Fibroblast of the aortic adventitia (primary cell): ENCODE measurements at regions not wholly inside any gene's neighbourhood (a gene's known extent, or its start where the extent isn't known, plus 50 kb on each side); places are given as distances from the start of the nearest gene placed in this dataset.

ENCODE experiments used
- DNase-seq: peaks from one replicate; pipeline ENCODE4 v3.0.0-alpha.2; 2010; ENCODE audit warnings: low read depth
- H3K4me3 ChIP-seq: 2 replicates; pipeline ENCODE4 v1.5.1; 2011; ENCODE audit warnings: low read depth, mild to moderate bottlenecking, control low read depth, low read length, moderate library complexity
- CTCF ChIP-seq: IDR thresholded peaks from 2 replicates; pipeline ENCODE4 v1.5.1; 2011; ENCODE audit warnings: mild to moderate bottlenecking, low read length, control low read depth, inconsistent platforms; ENCODE audit not compliant: insufficient read depth

- no peak overlapping the region for H3K4me3 ChIP-seq
- DNase-seq, result no peak
- no peak for TF ChIP-seq CTCF
These were observed 76.5 kb upstream of the B3GAT1 start for GRCh38 chr11:134488512-134488911.

GRCh38 chr11:134487696-134488095, 75.7 kb upstream of the B3GAT1 start:
- DNase-seq, result no peak

GRCh38 chr11:134486704-134487103, 74.7 kb upstream of the B3GAT1 start:
- H3K4me3 ChIP-seq, result no peak overlapping the region
- no peak for DNase-seq
- no peak for TF ChIP-seq CTCF

More at GRCh38 chr11:134487696-134488095, 75.7 kb upstream of the B3GAT1 start:
- H3K4me3 ChIP-seq, result no peak overlapping the region
- TF ChIP-seq CTCF, result no peak

GRCh38 chr11:134486106-134486505, 74.1 kb upstream of the B3GAT1 start:
- DNase-seq, result no peak
- no peak for TF ChIP-seq CTCF

GRCh38 chr11:134485316-134485715, 73.3 kb upstream of the B3GAT1 start:
- TF ChIP-seq CTCF, result no peak
- H3K4me3 ChIP-seq, result no peak overlapping the region
- DNase-seq, result no peak

More at GRCh38 chr11:134486106-134486505, 74.1 kb upstream of the B3GAT1 start:
- no peak overlapping the region for H3K4me3 ChIP-seq

- no peak for DNase-seq
- H3K4me3 ChIP-seq, result no peak overlapping the region
- no peak for TF ChIP-seq CTCF
These were observed 71.8 kb upstream of the B3GAT1 start for GRCh38 chr11:134483857-134484256.

- no peak overlapping the region for H3K4me3 ChIP-seq
- no peak for TF ChIP-seq CTCF
- DNase-seq, result no peak
These were observed 71.2 kb upstream of the B3GAT1 start for GRCh38 chr11:134483291-134483690.
